HG02938 (cell line): ENCODE measurements at regions not wholly inside any gene's neighbourhood (a gene's known extent, or its start where the extent isn't known, plus 50 kb on each side); places are given as distances from the start of the nearest gene placed in this dataset.
"Not testable (repeated sequence)": the region's sequence is repeated elsewhere in the genome, so short reads cannot be mapped to it uniquely, and the experiment has no call there.

ENCODE experiments used
- ATAC-seq: cut with Tn5 transposase; IDR thresholded peaks from one replicate; pipeline ENCODE4 v1.9.1; 2021; ENCODE audit warnings: mild to moderate bottlenecking, moderate library complexity; ENCODE audit not compliant: unreplicated experiment

- ATAC-seq: no peak
Measured at GRCh38 chr2:22361571-22361970, 1023.4 kb upstream of the KLHL29 start.

- ATAC-seq: no peak
Measured at GRCh38 chr2:22375096-22375495, 1009.9 kb upstream of the KLHL29 start.

- ATAC-seq: no peak
Measured at GRCh38 chr2:22377268-22377667, 1007.7 kb upstream of the KLHL29 start.

GRCh38 chr2:22382479-22383169 lies 1002.4 kb upstream of the KLHL29 start:
- no peak for ATAC-seq

- ATAC-seq: no peak
Measured at GRCh38 chr2:22397847-22398246, 987.1 kb upstream of the KLHL29 start.

- ATAC-seq: no peak
Measured at GRCh38 chr2:22403748-22404147, 981.2 kb upstream of the KLHL29 start.

GRCh38 chr2:22406625-22407024 lies 978.4 kb upstream of the KLHL29 start:
- no peak for ATAC-seq

- no peak for ATAC-seq
Measured at GRCh38 chr2:22420076-22420475, 964.9 kb upstream of the KLHL29 start.

- ATAC-seq: no peak
Measured at GRCh38 chr2:22442051-22442450, 942.9 kb upstream of the KLHL29 start.

GRCh38 chr2:22444281-22444680 lies 940.7 kb upstream of the KLHL29 start:
- ATAC-seq: no peak

GRCh38 chr2:22449696-22450095 lies 935.3 kb upstream of the KLHL29 start:
- ATAC-seq: no peak

GRCh38 chr2:22450831-22451230 lies 934.1 kb upstream of the KLHL29 start:
- no peak for ATAC-seq

- ATAC-seq: no peak
Measured at GRCh38 chr2:22454826-22455485, 930.0 kb upstream of the KLHL29 start.

- ATAC-seq: no peak
Measured at GRCh38 chr2:22458440-22458839, 926.5 kb upstream of the KLHL29 start.

GRCh38 chr2:22475103-22475502 lies 909.9 kb upstream of the KLHL29 start:
- ATAC-seq: not testable (repeated sequence)

- no peak for ATAC-seq
Measured at GRCh38 chr2:22478329-22478728, 906.6 kb upstream of the KLHL29 start.

- no peak for ATAC-seq
Measured at GRCh38 chr2:22481486-22482259, 903.3 kb upstream of the KLHL29 start.

- ATAC-seq: no peak
Measured at GRCh38 chr2:22483036-22483435, 901.9 kb upstream of the KLHL29 start.

- no peak for ATAC-seq
Measured at GRCh38 chr2:22485486-22485885, 899.5 kb upstream of the KLHL29 start.

GRCh38 chr2:22486343-22486742 lies 898.6 kb upstream of the KLHL29 start:
- ATAC-seq: no peak

GRCh38 chr2:22487036-22487435 lies 897.9 kb upstream of the KLHL29 start:
- no peak for ATAC-seq

- no peak for ATAC-seq
Measured at GRCh38 chr2:22487541-22487940, 897.4 kb upstream of the KLHL29 start.
